ENCODE measurements at regions not wholly inside any gene's neighbourhood (a gene's known extent, or its start where the extent isn't known, plus 50 kb on each side); places are given as distances from the start of the nearest gene placed in this dataset.

- Histone ChIP-seq H4K20me1 (ENCODE audit: control insufficient read depth, insufficient read depth, low read length, poor library complexity, severe bottlenecking) (no peaks in the 10 kb centered on the region), H3K27me3 (replicated peaks in 1 of 4; ENCODE audit: control extremely low read depth in 1 of 4, control insufficient read depth in 3 of 4, insufficient read depth in 4 of 4, low read length in 3 of 4) (no peaks in the 10 kb centered on the region), H3K9ac (ENCODE audit: low read length) (no peak overlapping the region), H3K4me1 (ENCODE audit: control insufficient read depth in 2 of 2, insufficient read depth in 2 of 2, low read length in 2 of 2) (no peaks in the 10 kb centered on the region), H2AFZ (ENCODE audit: insufficient read depth, low read depth, low read length, poor library complexity, severe bottlenecking) (no peak overlapping the region), H3K36me3 (replicated peaks in 1 of 2; ENCODE audit: control extremely low read depth in 1 of 2, control insufficient read depth in 1 of 2, extremely low read depth in 1 of 2, insufficient read depth in 2 of 2, low read length in 1 of 2) (no peaks in the 10 kb centered on the region), H3K27ac (ENCODE audit: low read length in 2 of 2) (no peak overlapping the region), H3K4me3 (ENCODE audit: control extremely low read depth in 1 of 5, extremely low read depth in 1 of 5, insufficient read depth in 1 of 5, low read depth in 2 of 5, low read length in 4 of 5) (no peak overlapping the region), H3K4me2 (replicated peaks; ENCODE audit: low read depth, low read length, poor library complexity, severe bottlenecking) (no peak overlapping the region), H3K9me3 (ENCODE audit: control extremely low read depth in 1 of 3, control insufficient read depth in 2 of 3, insufficient read depth in 1 of 3, low read length in 2 of 3) (peaks cover 0 to 28% (median 13%) of the 10 kb centered on the region in 3 donors), H3K79me2 (ENCODE audit: control insufficient read depth, insufficient read depth, low read length) (no peaks in the 10 kb centered on the region)
- intact Hi-C loops (cut with micrococcal nuclease) = no loop called here
- ChIA-PET POLR2A (no interaction called here), CTCF (no interaction called here)
- ATAC-seq (ENCODE audit: low read depth) = no peak
- H3K4me3 Mint-ChIP-seq = no peak overlapping the region
- peaks cover 11% of the 10 kb centered on the region for H3K9me3 Mint-ChIP-seq (ENCODE audit: insufficient read depth)
- no peak overlapping the region for H3K27ac Mint-ChIP-seq
- no peak for TF ChIP-seq CTCF (IDR thresholded peaks at IDR 0.05)
- TF ChIP-seq EZH2 (IDR thresholded peaks at IDR 0.05; ENCODE audit: borderline replicate concordance, insufficient read depth, low read depth, low read length, poor library complexity, severe bottlenecking) = no peak
- H3K27me3 Mint-ChIP-seq = no peaks in the 10 kb centered on the region
- H3K4me1 Mint-ChIP-seq = no peaks in the 10 kb centered on the region
- DNase-seq = no peak
- 69% methylated on average over 49 of the region's 51 CpGs for whole genome bisulfite sequencing (ENCODE audit: insufficient coverage)
These were observed 2046.8 kb downstream of the TP53TG3F start for GRCh38 chr16:35506018-35506897.

GRCh38 chr16:35506898-35507194 is 2047.4 kb downstream of the TP53TG3F start:
- ChIA-PET POLR2A (no interaction called here), CTCF (no interaction called here)
- WGBS (ENCODE audit: insufficient coverage) = 74% methylated on average over 16 of the region's 16 CpGs
- Mint-ChIP-seq H3K9me3 (ENCODE audit: insufficient read depth) (peaks cover 11% of the 10 kb centered on the region), H3K27me3 (no peaks in the 10 kb centered on the region), H3K4me3 (no peak overlapping the region), H3K27ac (no peak overlapping the region), H3K4me1 (no peaks in the 10 kb centered on the region)
- no peak for DNase-seq
- H2AFZ ChIP-seq (ENCODE audit: insufficient read depth, low read depth, low read length, poor library complexity, severe bottlenecking) = no peak overlapping the region
- intact Hi-C loops (cut with micrococcal nuclease) = no loop called here
- no peak for TF ChIP-seq CTCF (IDR thresholded peaks at IDR 0.05)
- no peak for TF ChIP-seq EZH2 (IDR thresholded peaks at IDR 0.05; ENCODE audit: borderline replicate concordance, insufficient read depth, low read depth, low read length, poor library complexity, severe bottlenecking)
- no peaks in the 10 kb centered on the region for H3K27me3 ChIP-seq (replicated peaks in 1 of 4; ENCODE audit: control extremely low read depth in 1 of 4, control insufficient read depth in 3 of 4, insufficient read depth in 4 of 4, low read length in 3 of 4)
- ATAC-seq (ENCODE audit: low read depth) = no peak
- H3K9me3 ChIP-seq (ENCODE audit: control extremely low read depth in 1 of 3, control insufficient read depth in 2 of 3, insufficient read depth in 1 of 3, low read length in 2 of 3) = peaks cover 0 to 24% (median 9%) of the 10 kb centered on the region in 3 donors
- no peak overlapping the region for H3K27ac ChIP-seq (ENCODE audit: low read length in 2 of 2)
- H3K4me3 ChIP-seq (ENCODE audit: control extremely low read depth in 1 of 5, extremely low read depth in 1 of 5, insufficient read depth in 1 of 5, low read depth in 2 of 5, low read length in 4 of 5) = no peak overlapping the region
- no peaks in the 10 kb centered on the region for H3K36me3 ChIP-seq (replicated peaks in 1 of 2; ENCODE audit: control extremely low read depth in 1 of 2, control insufficient read depth in 1 of 2, extremely low read depth in 1 of 2, insufficient read depth in 2 of 2, low read length in 1 of 2)
- H3K4me2 ChIP-seq (replicated peaks; ENCODE audit: low read depth, low read length, poor library complexity, severe bottlenecking) = no peak overlapping the region
- H3K9ac ChIP-seq (ENCODE audit: low read length) = no peak overlapping the region
- no peaks in the 10 kb centered on the region for H3K79me2 ChIP-seq (ENCODE audit: control insufficient read depth, insufficient read depth, low read length)
- no peaks in the 10 kb centered on the region for H3K4me1 ChIP-seq (ENCODE audit: control insufficient read depth in 2 of 2, insufficient read depth in 2 of 2, low read length in 2 of 2)
- no peaks in the 10 kb centered on the region for H4K20me1 ChIP-seq (ENCODE audit: control insufficient read depth, insufficient read depth, low read length, poor library complexity, severe bottlenecking)

Measured in B cell (primary cell).